ENCODE measurements at regions not wholly inside any gene's neighbourhood (a gene's known extent, or its start where the extent isn't known, plus 50 kb on each side); places are given as distances from the start of the nearest gene placed in this dataset.
"Not testable (repeated sequence)": the region's sequence is repeated elsewhere in the genome, so short reads cannot be mapped to it uniquely, and the experiment has no call there.

DNA sequence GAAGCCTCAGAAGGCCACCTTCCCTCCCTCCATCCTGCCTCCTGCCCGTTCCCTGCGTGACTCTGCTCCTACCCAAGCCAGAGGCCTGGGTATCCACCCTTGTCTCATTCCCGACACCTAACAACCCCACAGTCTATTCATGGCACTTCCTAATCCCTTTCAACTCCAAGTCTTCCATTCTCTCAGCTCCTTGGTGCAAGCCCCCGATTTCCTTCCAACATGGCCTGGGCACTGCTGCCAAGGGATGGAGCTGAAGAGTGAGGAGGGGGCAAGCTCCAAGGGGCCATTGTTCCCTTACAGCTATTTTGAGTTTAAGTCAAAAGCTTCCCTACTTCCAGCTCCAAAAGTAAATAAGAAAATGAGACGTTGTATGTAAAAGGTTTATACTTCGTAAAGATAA is 84.8 kb upstream of the ASB18 start:
- DNase-seq: no peak

DNA sequence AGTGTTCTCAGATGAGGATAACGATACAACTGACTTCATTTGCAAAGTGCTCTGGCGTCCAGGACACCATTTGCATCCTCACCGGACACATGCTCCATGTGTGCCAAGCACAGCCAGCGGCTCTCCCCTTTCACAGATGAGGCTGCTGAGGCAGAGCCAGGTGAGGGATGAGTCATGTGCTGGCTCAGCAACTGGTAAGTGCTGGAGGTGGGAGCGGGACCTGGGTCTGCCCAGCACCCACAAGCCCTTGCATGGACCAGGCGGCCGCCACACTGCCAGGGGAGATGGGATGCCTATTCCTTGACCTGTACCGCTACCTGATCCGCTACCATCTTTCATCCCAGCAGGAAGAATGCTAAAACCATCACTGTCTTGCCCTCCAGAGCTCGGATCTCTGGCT is 86.2 kb upstream of the ASB18 start:
- DNase-seq: no peak

DNA sequence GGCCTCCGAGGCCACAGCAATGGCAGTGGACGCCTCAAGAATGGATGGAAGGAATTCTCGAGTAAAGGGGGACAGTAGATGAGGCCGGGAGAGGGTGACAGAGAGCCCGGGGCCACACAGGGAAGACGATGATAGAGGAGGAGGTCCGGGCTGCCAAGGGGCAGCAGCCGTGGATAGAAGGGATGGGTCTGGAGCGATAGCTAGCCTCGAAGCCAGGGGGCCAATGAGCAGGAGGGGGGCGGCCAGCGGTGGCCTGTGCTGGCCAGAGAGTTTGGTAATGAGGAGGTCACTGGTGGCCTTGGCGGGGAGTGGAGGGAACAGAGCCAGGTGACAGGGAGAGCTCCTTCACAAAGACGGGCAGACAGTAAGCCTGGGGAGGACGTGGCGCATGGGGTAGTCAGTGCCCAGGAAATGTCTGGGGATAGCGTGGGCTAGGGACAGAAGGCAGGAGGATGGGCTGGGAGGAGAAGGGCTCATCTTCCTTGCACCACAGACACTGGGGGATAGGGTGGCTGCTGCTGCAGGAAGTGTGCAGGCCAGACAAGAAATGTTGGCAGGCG is 87.8 kb upstream of the ASB18 start:
- no peak for DNase-seq

DNA sequence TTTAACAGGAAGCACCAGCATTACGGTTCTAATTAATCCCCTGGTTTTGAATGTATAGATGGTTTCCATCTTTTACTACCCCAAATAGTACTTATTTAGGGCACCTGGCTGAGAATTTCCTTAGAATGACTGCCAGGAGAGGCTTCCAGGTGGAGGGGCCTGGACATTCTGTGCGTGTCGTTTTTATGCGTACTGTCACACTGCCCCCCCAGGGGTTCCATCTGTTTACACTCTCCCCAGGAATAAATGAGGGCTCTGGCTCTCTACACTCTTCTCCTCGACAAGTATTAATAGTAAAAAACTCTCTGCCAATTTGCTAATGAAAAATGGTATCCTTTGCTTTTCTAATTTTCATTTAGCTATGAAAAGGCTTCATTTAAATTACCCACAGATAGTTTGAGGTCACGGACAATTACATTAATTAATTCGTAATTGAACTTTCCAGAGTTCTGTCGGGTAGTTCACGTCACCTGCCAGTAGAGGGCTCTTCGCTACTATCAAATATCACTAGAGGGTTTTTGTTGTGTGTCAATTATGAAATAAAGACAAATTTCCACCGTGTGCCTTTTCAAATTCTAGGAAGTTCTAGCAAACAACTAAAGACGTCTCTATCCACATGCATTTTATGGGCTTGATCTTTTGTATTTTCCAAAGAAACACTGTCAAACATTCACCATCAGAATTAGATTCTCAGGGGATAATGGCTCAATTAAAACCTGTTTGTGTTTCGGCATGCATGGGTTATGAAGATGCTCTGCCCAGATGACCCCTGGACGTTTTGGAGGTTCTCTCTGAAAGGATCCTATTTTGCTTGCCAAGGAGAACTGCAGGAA is 88.8 kb upstream of the ASB18 start:
- DNase-seq: no peak

DNA sequence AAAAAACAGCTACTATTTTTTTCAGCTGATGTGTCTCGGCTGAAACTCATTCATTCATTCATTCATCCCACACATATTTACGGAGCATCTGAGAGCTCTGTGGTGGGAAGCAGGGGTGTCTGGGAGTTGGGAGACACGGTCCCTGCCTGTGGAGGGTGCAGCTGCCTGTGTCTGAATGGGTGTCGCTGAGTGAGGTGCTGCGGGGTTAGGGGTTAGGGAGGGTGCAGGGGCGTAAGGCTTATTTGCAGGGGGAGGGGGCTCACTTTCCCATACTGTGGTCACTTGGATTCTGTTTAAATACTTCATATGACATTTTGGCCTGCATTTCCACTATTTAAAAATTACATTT is 89.4 kb upstream of the ASB18 start:
- DNase-seq: no peak

DNA sequence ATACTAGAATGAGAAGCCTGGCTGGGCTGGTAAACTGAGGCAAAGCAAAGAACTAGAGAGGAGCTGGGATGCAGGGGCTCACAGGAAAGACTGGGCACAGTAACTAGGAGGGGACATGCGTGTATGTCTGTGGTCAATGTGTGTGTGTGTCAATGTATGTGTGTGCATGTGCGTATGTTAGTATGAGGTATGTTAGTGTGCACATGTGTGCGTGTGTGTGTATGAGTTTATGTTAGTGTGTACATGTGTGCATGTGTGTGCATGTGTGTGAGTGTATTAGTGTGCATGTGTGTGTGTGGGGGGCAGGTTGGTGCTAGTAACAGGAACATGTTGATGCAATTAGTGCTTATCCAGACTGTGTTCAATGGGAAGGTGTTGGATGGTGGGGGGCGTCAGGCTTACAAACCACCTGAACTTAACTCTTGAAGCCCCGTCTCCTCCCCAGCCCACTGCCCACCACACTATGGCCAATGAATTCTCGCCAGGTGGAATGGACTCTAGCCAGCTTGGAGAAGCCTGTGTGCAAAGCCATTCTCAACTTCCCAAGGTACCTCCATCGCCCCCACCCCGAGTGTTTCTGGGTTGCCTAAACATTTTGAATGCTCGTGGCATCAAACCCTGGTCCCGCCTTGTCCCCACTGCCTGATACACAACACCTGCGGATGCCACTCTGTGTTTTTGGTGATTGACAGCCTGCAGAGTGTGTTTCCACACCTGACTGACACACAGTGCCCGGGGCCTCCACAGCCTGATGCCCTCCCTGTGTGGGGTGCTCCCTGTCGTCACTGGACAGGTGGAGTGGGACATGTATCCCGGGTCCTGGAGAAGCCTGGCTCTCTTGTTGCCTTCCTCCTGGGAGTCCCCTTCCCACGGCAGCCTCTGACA is 90.1 kb upstream of the ASB18 start:
- no peak for DNase-seq

DNA sequence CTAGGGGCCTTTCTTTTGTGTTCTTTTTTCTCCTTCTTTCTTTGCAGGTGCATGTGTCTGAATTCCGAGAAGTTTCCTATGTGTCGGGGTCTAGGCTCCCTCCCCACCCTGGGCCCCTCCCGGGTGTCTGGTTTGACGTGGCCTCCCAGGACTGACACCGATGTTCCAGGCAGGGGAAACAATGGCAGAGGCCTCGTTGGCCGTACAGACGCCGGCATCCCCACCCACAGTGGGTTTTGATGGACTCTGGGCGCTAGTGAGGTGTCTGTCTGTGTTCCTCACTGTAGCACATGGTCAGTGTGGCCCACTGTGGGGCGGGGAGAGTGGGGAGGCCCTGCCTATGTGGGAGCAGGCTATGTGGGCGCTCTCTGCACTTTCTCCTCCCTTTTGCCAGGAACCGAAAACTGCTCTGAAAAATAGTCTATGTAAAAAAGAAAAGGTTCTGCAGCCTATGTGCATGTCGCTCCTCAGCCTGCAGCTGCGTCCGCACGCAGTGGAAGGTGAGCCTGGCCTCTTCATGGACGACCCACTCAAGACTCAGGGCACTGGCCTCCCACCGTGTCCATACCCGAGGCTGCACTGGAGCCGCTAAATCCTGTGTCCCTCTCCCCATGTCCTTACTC is 90.9 kb upstream of the ASB18 start:
- DNase-seq: no peak

DNA sequence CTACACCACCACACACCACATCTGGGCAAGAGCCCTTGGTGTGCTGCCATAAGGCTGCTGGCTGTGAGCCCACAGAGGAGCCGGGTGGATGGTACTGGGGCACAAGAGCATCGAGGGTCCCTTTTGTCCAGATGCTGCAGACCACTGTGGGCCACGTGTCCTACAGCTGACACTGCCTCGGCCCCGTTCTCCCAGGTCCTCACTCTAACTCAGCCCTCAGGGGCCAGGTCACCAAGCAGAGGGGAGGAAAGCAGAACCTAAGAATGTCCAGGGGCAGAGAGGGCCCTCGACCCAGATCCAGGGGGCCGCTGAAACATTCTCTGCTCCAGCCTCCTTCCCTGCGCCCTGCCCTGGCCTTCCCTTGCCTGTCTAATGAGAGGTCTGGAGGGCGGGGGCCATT is 91.7 kb upstream of the ASB18 start:
- no peak for DNase-seq

DNA sequence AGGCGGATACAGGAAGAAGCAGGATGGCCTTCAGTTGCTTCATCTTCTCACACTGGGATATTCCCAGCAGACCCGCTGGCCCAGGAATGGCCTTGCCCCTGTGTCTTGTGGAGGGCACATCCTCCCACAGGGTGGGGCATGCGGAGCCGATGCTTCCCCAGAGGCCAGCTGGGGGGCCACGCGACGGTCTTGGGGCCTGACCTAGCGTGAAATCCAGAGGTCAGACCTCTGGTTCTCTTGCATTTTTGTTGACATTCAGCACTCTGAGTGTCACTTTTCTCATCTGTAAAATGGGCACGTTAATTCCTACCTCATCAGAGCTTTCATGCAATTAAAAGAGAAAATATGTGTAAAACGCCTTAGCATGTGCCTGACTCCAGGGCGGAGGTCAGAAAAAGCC is 92.1 kb upstream of the ASB18 start:
- not testable (repeated sequence) for DNase-seq

DNA sequence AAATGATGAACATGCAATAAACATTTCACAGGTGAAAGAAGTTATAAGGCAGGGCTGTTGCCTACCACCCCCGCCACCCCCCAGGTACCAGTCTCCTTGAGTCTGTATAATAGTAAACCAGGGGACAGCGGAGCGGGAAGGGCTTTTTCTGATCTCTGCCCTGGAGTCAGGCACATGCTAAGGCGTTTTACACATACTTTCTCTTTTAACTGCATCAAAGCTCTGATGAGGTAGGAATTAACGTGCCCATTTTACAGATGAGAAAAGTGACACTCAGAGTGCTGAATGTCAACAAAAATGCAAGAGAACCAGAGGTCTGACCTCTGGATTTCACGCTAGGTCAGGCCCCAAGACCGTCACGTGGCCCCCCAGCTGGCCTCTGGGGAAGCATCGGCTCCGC is 94.3 kb upstream of the ASB18 start:
- DNase-seq: not testable (repeated sequence)

DNA sequence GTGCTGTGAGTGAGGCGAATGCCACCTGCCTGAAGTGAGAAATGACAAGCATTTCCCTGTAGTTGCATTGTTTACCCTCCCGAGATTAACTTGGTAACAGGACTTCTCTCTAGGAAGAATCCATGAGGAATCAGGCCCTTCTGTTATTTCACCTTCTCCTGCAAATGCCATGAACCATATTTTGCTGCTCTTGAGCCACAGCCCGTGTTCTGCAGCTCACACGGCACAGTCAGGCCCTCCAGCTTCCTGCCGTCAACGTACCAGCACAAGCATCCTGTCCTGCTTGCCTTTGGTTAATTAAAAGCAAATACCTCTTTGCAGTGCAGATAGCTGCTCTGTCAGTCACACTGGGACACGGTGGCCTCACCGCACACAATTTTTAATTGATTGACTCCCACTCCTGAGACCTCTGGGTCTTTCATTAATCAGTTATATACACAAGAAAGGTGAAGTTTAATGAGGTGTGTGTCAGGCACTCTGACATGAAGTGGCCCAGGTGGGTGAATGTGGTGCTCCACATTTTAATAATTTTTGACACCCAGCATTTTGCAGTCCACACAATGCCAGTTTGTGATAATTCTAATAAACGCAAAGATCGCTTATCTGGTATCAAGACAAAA is 95.3 kb upstream of the ASB18 start:
- DNase-seq: no peak

DNA sequence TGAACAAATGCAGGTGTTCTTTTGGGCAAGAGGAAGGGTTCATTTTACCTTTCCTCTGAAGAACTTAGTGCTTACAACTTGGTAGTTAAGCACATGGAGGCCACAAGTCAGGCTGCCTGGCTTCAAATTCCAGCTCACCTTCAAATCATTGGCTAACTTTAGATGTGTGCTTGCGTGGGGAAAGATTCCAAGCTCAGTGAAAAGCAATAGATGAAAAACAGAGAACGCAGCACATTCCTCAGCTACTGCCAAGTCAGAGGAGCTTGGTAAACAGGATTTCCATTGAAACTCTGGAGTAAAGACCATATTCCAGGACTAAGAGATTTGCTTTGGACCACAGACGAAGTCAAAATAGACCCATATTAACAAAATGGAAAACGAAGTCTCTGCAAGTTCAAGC is 96.3 kb upstream of the ASB18 start:
- no peak for DNase-seq

DNA sequence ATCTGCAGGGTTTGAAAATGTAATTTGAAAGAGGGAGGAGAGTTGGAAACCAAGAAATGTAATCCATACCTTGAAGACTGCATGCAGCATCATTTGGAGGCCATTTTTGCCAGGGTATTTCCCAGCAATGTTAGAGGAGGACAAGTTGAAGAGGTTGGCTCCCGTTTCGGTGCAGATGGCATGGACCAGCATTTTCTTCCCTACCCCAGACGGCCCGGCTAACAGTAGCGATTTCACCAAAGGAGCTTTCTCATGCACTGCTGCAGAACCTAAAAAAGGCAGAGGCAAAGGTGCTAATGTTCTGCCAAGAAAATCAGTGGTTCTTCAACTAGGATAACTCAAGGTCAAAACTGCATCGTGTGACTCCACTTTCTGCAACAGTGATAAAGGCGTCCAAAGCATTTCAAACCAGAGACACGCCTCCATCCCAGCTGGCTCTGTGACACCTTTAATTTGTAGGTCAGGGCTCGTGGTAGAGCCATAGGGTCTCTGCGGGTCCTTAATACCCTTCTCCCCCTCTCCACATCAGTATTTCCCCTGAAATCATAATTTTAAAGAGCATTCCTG is 99.6 kb upstream of the ASB18 start:
- no peak for DNase-seq

DNA sequence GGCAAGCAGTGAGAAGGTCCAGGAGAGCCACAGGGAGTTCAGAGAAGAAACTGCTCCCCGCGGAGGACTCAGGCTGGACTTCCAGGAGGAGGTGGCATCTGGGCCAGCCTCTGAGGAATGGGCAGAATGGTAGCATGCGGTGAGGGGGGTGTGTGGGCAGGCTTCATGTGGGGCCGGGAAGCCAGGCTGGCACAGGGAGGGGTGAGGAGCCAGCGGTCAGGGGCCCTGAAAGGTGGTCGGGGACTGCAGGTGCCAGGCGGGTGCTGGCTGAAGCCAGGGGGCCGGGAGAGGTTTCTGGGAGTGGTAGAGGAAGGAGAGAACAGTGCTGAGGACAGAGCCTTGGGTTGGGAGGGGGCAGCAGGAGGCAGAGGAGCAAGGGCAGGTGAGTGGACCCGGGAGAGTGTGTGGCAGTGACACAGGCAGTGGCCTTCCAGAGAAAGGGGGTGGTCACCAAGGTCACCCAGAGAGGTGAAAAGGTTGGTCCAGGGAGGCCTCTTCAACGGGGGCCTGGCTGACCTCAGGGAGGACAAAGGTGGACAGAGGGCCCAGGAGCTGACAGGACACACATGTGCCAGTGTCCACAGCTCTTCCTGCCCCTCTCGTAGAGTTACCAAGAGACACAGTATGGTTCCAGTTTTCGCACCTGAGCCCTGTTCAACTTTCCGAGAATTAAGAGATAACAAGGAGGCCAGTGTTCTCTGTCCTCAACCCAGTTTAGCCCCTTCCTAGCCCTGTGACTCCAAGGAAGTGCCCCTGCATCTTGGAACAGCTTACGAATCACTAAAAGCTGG is 101.2 kb upstream of the ASB18 start:
- no peak for DNase-seq

DNA sequence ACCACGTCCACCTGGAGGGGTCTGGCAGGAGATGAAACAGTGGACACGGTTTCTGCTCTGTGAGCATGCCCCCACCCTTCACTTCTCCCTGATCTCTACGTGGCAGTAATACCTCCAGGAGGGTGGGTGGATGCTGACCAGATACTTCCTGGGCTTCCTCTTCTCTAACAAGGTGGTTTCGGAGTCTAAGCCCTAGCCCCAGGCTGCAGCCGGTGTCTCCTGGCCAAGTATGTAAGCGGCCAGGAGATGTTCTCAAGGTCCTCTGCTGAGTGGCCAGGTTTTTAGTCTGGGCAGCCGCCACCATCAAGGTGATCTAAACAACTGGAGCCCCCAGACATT is 101.8 kb upstream of the ASB18 start:
- DNase-seq: no peak

DNA sequence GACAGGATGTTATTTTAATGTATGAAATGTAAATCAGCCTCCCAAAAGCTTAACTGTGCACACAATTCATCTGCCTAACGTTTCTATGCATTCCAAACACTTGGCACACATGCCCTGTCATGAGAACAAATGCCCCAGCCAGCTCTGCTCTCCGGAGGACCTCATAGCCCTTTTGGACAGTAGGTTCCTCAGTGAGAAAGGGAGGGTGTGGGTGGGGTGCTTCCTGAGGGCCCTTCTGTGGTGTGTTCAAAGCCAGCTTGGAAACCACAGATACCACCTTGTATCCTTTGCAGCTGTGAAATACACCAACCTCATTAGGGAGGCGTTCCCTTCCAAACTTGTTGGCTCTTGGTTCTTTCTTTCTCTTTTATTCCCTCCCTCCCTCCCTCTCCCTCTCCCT is 102.2 kb upstream of the ASB18 start:
- no peak for DNase-seq

DNA sequence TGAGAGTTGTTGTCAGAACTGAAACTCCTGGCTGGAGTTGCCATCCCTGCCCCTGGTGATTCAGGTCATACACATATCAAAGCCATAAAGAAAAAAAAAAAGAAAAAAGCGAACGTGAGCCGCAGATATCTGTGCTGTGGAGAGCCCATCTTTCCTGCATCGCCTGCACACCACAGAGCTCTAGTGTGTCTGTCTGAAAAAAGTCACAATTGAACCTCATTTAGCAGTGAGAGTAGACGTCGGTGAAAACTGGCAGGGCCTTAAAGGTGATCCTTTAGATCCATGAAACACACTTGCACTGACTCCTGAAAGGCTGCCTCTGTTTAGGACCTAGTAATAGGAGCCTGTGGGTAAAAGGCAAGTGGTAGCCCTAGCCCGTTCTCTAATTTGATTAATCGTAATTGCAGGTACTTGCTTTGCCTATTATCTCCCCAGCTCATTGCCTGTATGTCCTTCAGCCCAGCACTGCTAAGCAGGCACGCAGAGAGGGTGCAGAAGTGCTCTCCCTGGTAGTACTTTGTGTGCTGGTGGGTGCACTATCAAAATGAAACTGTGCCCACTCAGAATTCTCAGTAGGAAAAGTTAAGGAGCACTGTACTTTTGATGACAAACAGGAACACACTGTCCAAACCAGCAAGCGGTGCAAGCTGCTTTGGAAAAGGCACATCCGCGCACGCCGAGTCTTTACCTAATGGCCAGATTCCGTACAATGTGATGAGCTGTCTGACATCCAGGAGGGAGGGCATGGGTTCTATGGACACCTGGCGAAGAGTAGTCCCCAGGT is 103.5 kb upstream of the ASB18 start:
- no peak for DNase-seq

DNA sequence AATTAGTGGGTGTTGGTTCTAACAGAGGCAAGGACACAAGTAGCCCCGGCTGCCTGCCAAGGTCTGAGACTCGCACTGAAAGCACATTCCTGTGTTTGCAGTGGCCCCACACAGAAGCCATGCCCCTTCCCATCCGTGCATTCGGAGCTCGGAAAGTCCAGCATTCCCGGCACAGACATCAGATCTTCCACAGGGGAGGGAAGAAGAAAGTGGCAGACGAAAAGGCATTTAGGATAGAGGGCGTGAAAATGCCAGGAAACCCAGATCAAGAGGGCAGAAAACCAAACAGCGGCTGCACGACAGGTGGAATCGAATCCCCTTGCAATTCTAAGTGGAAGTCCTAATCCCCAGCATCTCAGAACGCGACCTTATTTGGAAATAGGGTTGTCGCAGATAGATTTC is 105.5 kb upstream of the ASB18 start:
- DNase-seq: no peak

DNA sequence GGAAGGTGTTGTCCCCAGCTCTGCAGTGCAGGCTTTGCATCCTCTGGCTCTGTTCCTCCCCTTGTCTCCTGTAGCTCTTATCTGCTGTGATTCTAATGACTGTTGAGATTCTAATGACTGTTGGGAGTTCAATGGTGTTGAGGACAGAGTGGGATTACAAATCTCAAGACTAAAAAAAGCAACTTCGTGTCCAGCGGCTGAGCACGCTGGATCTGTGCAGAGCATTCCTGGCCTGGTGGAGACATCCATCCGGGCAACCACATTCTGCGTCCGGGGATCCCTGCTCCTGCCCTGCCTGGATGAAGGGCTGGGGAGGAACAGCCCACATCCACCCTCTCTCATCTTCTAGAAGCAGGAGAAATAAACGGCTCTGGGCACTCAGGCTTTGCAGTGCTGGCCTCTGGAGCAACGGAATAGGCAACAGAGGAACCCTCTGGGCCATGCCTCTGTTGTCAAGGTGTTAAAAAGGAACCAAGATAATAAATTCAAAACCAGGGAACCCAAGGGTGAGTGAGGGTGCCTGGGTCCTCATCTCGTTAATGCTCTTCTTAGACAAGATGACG is 106.7 kb upstream of the ASB18 start:
- no peak for DNase-seq

DNA sequence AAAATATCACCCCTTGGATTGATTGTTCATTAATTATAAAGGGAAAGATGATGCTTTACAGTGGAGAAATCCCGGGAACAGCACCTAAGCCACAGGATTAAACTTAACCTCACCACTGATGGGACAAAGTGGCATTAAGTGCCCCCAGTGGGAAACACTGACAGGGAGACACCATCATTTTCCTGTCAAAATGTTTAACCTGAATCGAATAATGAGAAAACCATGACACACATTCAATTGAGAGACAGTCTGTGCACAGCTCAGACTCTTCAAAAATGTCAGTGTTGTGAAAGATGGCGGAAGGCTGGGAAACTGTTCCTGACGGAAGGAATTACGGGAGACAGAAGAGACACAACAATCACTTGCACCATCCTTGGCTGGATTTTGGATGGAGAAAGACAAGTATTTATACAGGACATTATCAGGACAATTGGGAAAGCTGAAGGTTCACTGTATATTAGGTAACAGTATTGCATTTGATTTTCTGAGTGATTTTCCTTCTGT is 111.8 kb upstream of the ASB18 start:
- DNase-seq: no peak
